Endothelial cell (in vitro differentiated cells): ENCODE measurements at regions not wholly inside any gene's neighbourhood (a gene's known extent, or its start where the extent isn't known, plus 50 kb on each side); places are given as distances from the start of the nearest gene placed in this dataset.

Experiments
- DNase-seq: peaks from one replicate; pipeline ENCODE4 v3.0.0; 2021; ENCODE audit warnings: low spot score
- H3K27ac Mint-ChIP-seq: one replicate; pipeline ENCODE4 v1.8.0; 2021; ENCODE audit warnings: mixed read lengths, inconsistent platforms; ENCODE audit not compliant: unreplicated experiment
- H3K27me3 Mint-ChIP-seq: one replicate; pipeline ENCODE4 v1.8.0; 2021; ENCODE audit warnings: mild to moderate bottlenecking, moderate library complexity, mixed read lengths, inconsistent platforms; ENCODE audit not compliant: unreplicated experiment
- H3K36me3 Mint-ChIP-seq: one replicate; pipeline ENCODE4 v1.8.0; 2021; ENCODE audit warnings: mild to moderate bottlenecking, low read depth, mixed read lengths, inconsistent platforms; ENCODE audit not compliant: unreplicated experiment
- H3K4me1 Mint-ChIP-seq: one replicate; pipeline ENCODE4 v1.8.0; 2021; ENCODE audit warnings: mild to moderate bottlenecking, mixed read lengths, inconsistent platforms; ENCODE audit not compliant: unreplicated experiment
- H3K4me3 Mint-ChIP-seq: one replicate; pipeline ENCODE4 v1.8.0; 2021; ENCODE audit warnings: mild to moderate bottlenecking, mixed read lengths, inconsistent platforms; ENCODE audit not compliant: unreplicated experiment
- H3K9me3 Mint-ChIP-seq: one replicate; pipeline ENCODE4 v1.8.0; 2021; ENCODE audit warnings: mixed read lengths, inconsistent platforms; ENCODE audit not compliant: unreplicated experiment
- CTCF ChIP-seq: fragments of 200-600 bp; sonication (generic); IDR thresholded peaks from one replicate; pipeline ENCODE4 v1.5.0; 2021; ENCODE audit warnings: antibody characterized with exemption; ENCODE audit not compliant: unreplicated experiment

GRCh38 chr2:160608599-160608998 lies 115.0 kb upstream of the RBMS1 start:
- no peak for DNase-seq
- no peaks in the 10 kb centered on the region for H3K36me3 Mint-ChIP-seq
- H3K4me3 Mint-ChIP-seq = no peak overlapping the region
- H3K27ac Mint-ChIP-seq = no peak overlapping the region
- TF ChIP-seq CTCF = no peak
- H3K9me3 Mint-ChIP-seq = no peaks in the 10 kb centered on the region
- H3K27me3 Mint-ChIP-seq = no peaks in the 10 kb centered on the region
- H3K4me1 Mint-ChIP-seq = no peaks in the 10 kb centered on the region

GRCh38 chr2:160609346-160609745 lies 115.7 kb upstream of the RBMS1 start:
- Mint-ChIP-seq H3K36me3 (no peaks in the 10 kb centered on the region), H3K27me3 (no peaks in the 10 kb centered on the region), H3K4me3 (no peak overlapping the region), H3K4me1 (no peaks in the 10 kb centered on the region), H3K27ac (no peak overlapping the region), H3K9me3 (no peaks in the 10 kb centered on the region)
- no peak for TF ChIP-seq CTCF
- no peak for DNase-seq

GRCh38 chr2:160610041-160610440 lies 116.4 kb upstream of the RBMS1 start:
- Mint-ChIP-seq H3K27me3 (no peaks in the 10 kb centered on the region), H3K9me3 (no peaks in the 10 kb centered on the region), H3K36me3 (no peaks in the 10 kb centered on the region), H3K4me3 (no peak overlapping the region), H3K27ac (no peak overlapping the region), H3K4me1 (no peaks in the 10 kb centered on the region)
- DNase-seq = no peak
- TF ChIP-seq CTCF = no peak

- TF ChIP-seq CTCF = no peak
- no peak for DNase-seq
- Mint-ChIP-seq H3K36me3 (no peaks in the 10 kb centered on the region), H3K4me1 (no peaks in the 10 kb centered on the region), H3K27ac (no peak overlapping the region), H3K4me3 (no peak overlapping the region), H3K9me3 (no peaks in the 10 kb centered on the region), H3K27me3 (no peaks in the 10 kb centered on the region)
Observed at GRCh38 chr2:160612266-160612856, 118.8 kb upstream of the RBMS1 start.

- Mint-ChIP-seq H3K36me3 (no peaks in the 10 kb centered on the region), H3K27me3 (no peaks in the 10 kb centered on the region), H3K27ac (no peak overlapping the region), H3K4me1 (no peaks in the 10 kb centered on the region), H3K9me3 (no peaks in the 10 kb centered on the region), H3K4me3 (no peak overlapping the region)
- no peak for TF ChIP-seq CTCF
- no peak for DNase-seq
Observed at GRCh38 chr2:160613466-160614153, 120.0 kb upstream of the RBMS1 start.
